ENCODE measurements at regions not wholly inside any gene's neighbourhood (a gene's known extent, or its start where the extent isn't known, plus 50 kb on each side); places are given as distances from the start of the nearest gene placed in this dataset.
"Not testable (repeated sequence)": the region's sequence is repeated elsewhere in the genome, so short reads cannot be mapped to it uniquely, and the experiment has no call there.

DNA sequence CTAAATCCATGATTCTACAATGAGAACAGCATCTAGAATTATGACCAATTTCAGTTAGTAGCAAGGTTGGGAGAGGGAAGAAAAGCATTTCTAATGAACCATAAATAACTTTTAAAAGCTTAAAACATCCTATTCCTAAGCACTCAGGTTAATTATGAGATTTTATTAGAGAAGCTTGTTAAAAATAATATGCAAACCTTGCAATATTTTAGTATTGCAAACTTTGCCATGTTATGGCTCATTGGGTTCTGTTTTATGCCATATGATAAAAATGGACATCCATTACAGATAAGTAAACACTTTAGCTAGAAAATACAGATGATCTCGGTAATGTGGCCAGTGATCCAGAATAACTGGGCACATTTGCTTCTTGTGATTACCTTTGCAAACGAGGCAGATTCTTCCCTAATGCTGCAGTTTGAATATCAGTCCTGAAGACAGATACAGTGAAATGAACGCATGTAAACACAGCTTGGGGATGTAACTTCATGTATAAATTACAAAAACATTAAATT lies 447.0 kb downstream of the PLK2 start:
- DNase-seq, result no peak

DNA sequence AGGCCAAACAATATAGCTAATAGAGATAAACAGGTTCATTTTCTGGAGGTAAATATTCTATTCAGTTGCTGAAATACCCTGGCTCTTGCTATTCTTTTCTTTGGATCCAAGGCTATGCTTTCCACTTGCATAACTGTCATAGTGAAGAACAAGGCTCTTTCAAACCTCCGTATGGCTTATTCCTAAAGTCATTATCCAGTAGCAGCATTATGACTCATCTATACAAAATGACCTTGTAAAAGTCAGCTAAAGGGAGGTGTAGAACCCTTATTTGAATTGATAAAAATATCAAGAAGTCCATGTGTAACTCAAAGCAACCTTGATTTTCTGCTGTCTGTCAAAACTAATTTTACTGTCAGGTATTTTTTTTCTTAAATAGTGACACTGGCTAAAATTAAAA lies 447.8 kb downstream of the PLK2 start:
- no peak for DNase-seq

DNA sequence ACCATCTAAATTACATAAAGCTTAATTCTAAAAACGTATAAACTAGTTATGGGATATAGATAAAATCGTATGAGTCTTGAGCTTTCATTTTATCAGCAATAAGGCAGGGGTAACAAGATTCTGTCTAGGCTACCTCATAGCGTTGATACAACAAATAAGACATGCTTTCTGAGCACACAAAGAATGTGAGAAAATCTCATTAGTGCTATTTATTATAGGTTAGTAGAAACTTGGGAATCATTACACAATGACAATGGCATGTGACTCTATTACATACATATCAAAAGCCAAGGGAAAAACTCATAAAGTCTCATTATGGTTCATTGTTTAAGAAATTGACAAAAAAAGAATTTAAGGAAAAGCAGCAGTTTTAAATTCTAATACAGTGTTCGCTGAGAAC lies 448.6 kb downstream of the PLK2 start:
- DNase-seq, result no peak

DNA sequence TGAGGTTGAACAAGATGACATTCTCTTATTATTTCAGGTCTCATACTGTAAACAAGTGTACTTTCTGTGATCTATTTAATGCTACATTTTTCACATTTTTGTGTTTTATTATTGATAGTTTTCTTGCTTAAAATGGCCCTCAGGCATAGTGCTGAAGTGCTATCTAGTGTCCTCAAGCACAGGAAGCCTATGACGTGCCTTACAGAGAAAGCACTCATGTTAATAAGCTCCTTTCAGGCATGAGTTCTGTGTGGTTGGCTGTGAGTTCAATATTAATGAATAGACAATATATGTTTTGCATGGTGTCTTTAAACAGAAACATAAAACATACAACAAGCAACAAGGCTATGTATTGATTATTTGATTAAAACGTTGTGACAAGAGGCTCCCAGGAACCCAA lies 450.1 kb downstream of the PLK2 start:
- DNase-seq, result no peak

DNA sequence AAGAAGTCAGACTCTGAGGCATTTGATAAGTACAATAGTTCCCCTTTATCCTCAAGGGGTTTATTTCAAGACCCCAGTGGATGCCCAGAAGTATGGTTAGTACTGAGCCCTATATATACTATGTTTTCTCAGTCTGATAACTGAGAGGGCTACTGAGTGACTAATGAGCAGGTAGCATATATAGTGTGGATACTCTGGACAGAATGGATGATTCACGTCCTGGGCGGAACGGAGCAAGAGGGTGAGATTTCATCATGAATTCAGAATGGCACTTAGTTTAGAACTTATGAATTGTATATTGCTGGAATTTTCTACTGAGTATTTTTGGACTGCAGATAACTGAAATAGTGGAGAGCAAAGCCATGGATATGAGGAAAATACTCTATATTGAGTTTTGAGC lies 457.6 kb downstream of the PLK2 start:
- DNase-seq, result no peak

DNA sequence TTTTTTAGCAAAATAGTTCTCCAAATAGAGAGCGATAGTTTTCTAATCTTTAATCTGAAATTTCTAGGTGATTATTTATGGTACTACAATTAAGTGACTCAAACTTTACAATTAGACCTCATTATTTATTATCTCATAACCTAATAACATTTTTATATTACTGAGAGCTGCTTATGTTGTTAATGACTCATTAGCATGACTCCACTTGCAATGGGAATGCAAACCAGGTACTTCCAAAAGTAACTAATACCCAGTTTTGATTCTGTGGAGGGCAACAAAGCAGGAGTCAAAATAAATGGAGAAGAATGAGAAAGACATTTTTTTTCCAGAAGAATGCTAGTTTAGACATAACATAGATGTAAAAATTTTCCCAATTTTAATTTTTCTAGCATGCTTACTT lies 466.0 kb downstream of the PLK2 start:
- no peak for DNase-seq

DNA sequence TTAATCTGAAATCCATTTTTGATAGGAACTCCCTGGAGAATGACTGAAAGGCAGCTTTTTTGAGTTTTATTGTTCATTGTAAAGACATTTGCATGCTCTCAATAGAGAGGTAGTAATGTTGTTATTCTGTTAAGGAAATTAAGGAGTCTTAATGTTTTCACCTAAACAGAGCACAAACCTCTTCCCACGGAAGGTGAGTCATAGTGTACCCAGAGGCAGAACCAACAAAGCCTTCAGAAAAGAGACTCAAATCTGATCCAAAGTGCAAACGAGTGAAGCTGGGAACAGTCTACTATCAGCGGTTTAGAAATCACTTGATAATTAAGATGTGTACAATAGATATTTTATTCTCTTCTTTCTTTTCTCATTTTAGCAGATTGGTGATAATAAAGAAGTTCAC lies 470.5 kb downstream of the PLK2 start:
- no peak for DNase-seq

DNA sequence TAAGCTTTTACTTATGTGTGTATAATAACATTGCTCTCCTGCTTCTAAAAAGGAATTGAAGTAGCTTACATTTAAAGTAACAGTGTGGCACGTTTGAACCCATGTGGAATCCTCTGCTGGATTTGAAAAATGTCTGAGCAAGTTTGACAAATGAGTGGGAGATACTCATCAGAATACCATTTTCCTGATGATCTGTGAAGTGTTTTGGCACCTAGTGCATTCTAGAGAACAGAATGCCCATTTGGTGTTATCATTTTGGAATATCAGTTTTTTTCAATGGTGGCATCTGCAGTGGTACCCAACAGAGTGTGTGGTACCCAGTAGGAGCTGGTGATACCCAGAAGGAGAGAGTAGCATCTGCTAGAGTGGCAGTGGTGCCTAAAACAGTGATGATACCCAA lies 471.1 kb downstream of the PLK2 start:
- DNase-seq, result no peak

DNA sequence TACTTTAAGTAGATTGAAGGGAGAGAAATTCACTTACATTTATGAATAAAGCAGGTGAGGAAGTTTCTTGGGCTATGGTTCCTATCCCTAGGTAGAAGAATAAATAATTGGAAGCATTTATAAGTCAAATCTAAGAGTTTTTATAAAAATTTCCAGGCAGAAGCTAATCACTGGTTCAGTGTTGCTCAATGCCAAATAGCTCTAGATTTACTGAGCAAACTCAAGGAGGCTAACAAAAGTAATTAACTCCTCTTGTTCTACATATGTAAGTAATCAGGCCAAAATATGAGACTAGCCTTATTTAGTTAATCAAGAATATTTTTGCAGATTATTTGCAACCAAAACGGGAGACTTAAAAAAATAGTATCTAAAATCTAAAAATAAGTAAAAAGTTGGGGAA lies 472.3 kb downstream of the PLK2 start:
- no peak for DNase-seq

DNA sequence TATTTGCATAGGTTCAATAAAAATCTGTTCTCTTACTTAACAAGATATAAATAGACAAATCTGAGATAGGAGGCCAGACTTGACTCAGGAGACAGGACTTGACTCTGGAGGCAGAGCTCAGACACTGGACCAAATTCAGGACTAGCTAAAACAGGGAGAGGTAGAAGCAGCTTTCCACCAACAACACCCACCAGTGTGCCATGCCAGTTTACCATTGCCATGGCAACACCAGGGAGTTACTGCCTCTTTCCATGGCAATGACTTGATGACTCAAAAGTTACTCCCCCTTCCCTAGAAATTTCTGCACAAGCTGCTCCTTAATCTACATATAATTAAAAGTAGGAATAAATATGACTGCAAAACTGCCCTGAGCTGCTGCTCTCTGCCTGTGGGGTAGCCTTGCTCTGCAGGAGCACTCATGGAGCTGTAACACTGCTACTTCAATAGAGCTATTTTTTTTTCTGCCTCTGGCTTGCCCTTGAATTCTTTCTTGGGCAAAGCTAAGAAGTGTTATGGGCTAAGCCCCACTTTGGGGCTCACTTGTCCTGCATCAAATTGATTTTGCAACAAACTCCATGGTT lies 473.0 kb downstream of the PLK2 start:
- DNase-seq, result no peak

DNA sequence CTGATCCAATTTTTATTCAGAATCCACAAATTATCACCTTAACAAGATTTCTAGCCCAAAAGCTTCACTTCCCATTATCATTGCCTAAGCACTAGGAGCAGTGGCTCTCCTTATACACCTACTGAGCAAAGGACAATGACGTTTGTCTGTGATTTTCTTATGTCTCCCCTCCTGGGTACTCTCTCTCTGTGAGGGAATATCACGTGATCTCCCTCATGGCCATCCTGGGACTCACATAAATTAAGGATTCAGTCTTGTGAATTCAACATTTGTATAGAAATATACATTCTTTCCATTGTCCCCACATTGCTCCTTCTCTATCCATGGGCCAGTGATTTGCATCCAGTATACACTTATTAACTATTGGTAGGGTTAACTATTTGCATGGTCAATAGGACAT lies 476.5 kb downstream of the PLK2 start:
- no peak for DNase-seq

DNA sequence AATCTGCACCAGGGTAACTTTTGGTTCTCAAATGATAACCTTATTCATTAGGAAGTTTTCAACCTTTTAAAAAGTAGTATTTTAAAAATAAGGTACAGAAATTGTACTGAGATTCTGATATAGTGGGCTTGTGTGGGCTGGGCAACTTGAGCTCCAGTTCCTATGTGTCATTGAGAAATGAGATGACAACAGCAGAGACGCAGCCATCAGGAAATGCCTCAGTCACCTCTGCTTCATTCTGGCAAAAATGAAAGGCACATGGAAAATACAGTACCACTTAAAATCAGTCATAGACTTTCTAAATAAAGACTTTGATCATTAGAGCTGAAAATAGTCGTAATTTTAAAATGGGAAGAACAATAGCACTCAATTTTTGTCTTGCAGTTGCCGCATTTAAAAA lies 480.2 kb downstream of the PLK2 start:
- no peak for DNase-seq

DNA sequence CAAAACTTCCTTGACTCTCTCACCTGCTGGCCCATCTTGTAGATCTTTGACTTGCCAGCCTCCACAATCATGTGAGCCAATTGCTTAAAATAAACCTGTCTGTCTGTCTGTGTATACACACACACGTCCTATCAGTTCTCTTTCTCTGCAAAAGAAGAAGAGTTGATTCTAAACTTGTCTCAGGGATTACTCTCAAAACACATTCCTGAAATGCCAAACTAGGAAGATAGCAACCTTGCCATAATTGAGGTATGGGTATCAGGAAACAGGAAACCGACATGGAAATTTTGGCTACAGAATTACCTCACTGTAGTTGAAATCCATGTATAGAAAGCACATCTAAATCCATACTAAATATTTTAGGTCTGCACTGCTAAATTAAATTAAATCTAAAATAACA lies 483.4 kb downstream of the PLK2 start:
- no peak for DNase-seq

DNA sequence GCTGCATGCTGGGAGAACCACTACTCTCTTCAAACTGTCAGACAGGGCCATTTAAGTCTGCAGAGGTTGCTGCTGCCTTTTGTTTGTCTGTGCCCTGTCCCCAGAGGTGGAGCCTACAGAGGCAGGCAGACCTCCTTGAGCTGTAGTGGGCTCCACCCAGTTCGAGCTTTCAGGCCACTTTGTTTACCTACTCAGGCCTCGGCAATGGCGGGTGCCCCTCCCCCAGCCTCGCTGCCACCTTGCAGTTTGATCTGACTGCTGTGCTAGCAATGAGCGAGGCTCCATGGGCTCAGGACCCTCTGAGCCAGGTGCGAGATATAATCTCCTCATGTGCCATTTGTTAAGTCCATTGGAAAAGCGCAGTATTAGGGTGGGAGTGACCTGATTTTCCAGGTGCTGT lies 487.8 kb downstream of the PLK2 start:
- not testable (repeated sequence) for DNase-seq

DNA sequence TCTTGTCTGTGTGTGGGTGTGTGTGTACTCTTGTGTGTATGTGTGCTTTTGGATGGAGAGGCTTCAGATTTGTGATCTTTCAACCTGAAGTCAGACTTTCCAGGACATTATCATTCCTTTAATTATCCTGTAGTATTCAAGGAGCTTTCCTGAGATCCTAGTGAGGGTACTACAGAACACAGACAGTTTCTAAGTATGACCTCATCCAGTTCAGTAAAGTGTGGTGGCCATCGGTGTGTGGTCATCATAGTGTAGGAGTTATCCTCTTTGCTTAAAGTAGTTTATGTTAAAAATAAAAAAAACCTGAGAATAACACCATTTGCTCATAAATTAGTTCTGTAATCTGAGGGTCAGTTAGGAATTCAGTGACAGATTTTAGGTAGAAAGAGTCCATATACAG lies 478.0 kb upstream of the ACTBL2 start:
- DNase-seq, result no peak

DNA sequence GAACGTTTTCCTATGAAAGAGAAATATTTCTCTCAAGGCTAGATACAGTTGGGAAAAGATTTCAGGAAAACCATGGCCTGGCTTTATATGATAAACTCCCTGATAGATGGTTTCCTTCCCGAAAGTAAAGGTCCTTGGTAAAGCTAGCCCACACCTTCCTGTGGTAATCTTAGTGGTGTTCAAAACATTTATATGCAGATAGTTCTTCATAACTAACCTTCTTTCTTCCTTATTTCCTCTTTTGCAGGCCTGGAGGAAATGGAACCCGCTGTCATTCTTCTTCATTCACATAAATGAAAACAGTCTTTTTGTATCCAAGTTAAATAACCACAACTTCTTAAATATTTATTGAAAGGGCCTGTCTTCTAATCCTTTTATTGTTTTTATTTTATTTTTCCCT lies 474.0 kb upstream of the ACTBL2 start:
- DNase-seq, result no peak

DNA sequence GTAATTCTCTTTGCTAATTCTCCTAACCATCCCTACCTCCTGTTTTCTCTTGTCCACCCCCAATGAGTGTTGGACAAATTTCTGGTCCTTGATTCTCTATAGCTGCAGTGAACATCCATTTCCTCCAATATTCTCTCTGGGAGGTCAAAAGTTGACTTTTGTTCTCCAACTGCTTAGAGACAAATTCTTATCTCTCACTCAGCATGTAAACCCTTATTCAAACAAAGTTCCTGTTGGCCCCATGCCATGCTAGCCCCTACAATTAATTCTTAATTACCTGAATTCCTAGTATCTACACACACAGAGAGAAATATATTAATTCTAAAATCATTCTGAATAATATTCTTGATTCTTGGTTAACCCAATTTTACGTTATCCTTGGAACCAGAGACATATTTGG lies 472.9 kb upstream of the ACTBL2 start:
- DNase-seq, result no peak

DNA sequence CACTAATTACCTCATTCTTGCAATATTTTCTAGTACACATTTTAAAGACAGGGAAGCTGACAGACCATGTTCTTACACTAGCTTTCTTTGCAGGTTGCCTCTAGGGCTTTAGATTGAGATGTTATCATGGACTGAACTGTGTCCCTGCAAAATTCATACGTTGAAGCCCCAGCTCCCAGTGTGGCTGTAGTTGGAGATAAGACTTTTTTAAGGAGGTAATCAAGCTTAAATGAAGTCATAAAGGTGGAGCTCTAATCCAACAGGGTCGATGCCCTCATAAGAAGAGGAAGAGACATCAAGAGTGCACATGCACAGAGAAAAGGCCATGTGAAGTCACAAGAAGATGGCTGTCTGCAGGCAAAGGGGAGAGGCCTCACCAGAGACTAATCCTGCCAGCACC lies 471.2 kb upstream of the ACTBL2 start:
- DNase-seq, result no peak

DNA sequence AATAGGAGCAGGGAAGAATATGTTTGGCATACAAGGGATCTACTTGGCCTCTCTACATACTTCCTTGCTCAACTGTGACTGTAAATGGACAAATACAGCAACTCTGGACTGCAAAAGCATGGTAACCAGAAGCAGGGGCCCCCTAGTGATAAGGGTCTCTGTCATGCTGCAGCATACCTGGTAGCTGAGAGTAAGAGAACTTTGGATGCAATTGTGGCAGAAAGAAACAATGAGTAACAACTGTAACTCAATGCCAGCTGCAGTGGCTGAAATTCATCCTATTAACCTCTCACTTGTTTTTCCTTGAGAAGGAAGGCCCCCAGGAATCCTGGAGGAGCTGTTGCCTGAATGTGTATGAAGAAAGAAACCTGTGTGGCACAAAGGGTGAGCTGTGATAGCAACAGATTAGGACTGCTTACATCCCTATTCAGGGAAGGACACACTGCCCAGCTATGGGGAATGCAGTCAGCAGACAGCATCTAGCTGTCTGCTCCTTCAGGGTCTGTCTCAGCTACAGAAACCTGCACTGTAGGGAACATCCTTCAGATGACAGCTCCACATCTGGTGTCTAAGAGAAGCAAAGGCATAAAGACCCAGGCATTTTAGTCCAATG lies 468.1 kb upstream of the ACTBL2 start:
- DNase-seq, result no peak

DNA sequence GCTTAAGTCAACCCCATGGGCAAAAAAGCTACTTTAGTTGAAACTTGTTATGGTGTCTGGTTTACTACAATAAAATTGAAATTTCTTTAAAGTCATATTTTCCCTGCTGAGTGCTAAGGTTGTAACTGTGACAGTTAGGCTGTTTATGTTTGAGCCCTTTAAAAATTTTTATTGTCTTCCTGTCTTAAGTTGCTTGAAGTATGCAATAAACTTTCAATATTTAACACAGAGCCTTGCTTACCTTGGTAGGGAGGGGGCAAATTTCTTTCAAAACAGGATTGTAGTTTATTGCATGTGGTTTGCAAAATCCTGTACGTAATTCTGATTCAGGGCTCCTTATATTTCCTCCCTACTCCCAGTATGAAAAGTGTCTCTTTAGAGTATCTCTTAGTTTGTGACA lies 465.5 kb upstream of the ACTBL2 start:
- DNase-seq, result no peak

DNA sequence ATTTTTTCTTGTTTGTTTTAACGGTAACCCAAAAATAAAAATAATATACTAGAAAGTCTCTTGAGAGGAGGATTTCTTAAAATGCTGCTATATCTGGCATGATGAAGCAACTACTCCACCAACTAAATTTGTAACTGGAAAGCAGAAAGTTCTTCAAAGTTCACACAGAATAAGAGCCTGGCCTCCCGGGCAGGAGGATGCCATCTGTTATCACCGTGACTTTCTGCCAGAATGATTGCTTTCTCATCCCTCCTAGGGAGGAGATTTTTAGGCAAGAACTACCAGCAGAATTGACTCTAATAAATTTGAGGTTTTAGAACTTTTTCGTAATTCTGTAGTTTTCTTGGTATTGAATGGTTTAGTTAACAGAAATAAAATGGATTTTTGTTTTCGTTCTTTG lies 464.6 kb upstream of the ACTBL2 start:
- no peak for DNase-seq

DNA sequence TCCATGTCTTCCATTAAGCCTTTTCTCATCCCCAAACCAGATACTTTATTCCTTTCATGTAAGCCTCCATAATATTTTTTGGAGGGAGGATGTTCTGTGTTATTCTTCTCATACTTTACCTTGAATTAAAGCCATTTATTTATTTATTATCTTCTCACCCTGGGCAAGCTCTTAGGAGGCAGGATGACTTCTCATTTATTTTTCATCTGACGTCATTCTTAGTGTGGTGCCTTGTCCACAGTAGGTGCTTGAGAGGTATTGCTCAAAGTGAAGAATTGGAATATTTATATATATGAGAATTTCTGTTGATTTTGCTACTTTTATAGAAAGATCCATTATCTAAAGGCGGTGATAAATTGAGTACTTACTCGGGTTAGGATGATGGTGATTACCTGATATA lies 458.3 kb upstream of the ACTBL2 start:
- DNase-seq, result no peak

DNA sequence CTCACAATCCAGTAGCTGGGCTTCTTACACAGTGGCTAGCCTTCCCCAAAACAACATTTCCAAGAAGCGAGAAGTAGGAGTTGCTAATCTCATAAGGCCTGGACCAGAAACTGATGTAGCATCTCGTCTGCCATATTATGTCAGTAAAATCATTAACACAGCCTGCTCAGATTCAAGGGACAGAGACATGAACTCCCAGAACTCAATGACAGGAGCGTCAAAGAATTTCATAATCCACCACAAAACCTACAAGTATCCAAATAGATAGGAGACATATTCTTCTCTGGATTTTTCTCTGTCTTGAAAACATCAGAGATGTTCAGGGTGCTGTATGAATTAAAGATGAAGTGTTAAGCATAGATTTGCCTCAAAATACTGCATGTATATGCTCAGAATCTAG lies 457.6 kb upstream of the ACTBL2 start:
- no peak for DNase-seq

DNA sequence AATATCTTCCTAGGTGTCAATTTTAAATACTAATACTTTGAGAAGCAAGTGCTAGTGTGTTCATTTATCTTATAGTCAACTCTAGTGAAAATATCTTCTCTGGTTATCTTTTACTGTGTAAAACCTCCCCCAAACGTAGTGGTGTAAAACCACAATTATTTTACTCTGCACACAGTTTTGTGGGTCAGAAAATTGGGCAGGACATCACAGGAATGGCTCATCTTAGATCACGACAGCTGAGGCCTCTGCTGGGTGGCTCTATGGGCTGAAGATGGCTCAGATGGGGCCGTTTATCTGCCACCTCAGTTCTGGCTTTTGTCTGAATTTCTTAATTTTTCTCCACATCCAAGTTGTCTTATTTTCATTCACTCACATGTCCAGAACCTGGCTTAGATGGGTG lies 457.2 kb upstream of the ACTBL2 start:
- no peak for DNase-seq

DNA sequence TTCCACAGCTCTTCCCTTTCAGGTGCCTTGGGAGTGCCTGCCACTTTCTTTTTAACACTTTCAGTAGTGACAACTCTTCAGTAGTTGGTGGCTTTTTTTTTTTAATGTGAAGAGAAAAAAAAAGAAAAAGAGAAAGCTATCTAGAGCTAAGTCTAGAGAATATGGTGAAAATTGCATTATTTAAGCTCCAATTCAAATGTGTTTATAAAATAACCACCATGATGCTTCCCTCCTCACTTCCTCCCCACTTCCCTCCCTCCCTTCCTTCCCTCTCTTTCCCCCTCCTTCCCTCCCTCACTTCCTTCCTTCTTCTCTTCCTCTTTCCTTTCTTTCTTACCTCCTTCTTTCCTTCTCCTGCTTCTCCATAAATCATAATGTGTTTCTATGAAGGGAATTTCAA lies 456.7 kb upstream of the ACTBL2 start:
- no peak for DNase-seq

All from T-helper 1 cell (primary cell).